ENCODE measurements at regions not wholly inside any gene's neighbourhood (a gene's known extent, or its start where the extent isn't known, plus 50 kb on each side); places are given as distances from the start of the nearest gene placed in this dataset.

DNA sequence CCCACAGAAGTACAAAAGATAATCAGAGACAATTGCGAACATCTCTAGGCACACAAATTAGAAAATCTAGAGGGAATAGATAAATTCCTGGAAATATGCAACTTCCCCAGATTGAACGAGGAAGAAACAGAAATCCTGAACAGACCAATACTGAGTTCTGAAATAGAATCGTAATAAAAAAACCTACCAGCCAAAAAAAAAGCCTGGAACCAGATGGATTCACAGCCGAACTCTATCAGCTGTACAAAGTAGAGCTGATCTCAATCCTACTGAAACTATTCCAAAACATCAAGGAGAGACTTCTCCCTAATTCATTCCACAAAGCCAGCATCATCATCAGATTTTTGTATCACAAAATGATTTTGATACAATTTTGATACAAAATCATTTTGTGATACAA lies 206.4 kb downstream of the REEP3 start:
- Histone ChIP-seq H3K4me3 (ENCODE audit: low read length) (no peak overlapping the region), H3K36me3 (ENCODE audit: control insufficient read depth, insufficient read depth, low read length) (no peaks in the 10 kb centered on the region), H3K27ac (ENCODE audit: low read depth, low read length) (no peak overlapping the region), H3K27me3 (ENCODE audit: control insufficient read depth, insufficient read depth, low read length, poor library complexity, severe bottlenecking) (no peaks in the 10 kb centered on the region), H3K4me1 (ENCODE audit: control insufficient read depth, insufficient read depth, low read length) (no peaks in the 10 kb centered on the region), H3K9me3 (ENCODE audit: control insufficient read depth, low read length) (no peaks in the 10 kb centered on the region), H3K9ac (ENCODE audit: extremely low read depth, low read length, poor library complexity, severe bottlenecking) (no peak overlapping the region)
- TF ChIP-seq, protein P1, sequence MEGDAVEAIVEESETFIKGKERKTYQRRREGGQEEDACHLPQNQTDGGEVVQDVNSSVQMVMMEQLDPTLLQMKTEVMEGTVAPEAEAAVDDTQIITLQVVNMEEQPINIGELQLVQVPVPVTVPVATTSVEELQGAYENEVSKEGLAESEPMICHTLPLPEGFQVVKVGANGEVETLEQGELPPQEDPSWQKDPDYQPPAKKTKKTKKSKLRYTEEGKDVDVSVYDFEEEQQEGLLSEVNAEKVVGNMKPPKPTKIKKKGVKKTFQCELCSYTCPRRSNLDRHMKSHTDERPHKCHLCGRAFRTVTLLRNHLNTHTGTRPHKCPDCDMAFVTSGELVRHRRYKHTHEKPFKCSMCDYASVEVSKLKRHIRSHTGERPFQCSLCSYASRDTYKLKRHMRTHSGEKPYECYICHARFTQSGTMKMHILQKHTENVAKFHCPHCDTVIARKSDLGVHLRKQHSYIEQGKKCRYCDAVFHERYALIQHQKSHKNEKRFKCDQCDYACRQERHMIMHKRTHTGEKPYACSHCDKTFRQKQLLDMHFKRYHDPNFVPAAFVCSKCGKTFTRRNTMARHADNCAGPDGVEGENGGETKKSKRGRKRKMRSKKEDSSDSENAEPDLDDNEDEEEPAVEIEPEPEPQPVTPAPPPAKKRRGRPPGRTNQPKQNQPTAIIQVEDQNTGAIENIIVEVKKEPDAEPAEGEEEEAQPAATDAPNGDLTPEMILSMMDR (conservative IDR thresholded peaks at IDR 0.05): no peak
- Mint-ChIP-seq H3K9me3 (peaks cover 2% of the 10 kb centered on the region), H3K27me3 (ENCODE audit: insufficient read depth) (no peaks in the 10 kb centered on the region), H3K36me3 (ENCODE audit: low read depth) (no peaks in the 10 kb centered on the region), H3K27ac (no peak overlapping the region), H3K4me1 (peaks cover 14% of the 10 kb centered on the region), H3K4me3 (no peak overlapping the region)
- WGBS, 2 experiments (ENCODE audit: insufficient coverage in 1 of 2, insufficient read length in 1 of 2): 83 to 100% methylated on average over 2 to 4 of the region's 4 CpGs
- DNase-seq: no peak

DNA sequence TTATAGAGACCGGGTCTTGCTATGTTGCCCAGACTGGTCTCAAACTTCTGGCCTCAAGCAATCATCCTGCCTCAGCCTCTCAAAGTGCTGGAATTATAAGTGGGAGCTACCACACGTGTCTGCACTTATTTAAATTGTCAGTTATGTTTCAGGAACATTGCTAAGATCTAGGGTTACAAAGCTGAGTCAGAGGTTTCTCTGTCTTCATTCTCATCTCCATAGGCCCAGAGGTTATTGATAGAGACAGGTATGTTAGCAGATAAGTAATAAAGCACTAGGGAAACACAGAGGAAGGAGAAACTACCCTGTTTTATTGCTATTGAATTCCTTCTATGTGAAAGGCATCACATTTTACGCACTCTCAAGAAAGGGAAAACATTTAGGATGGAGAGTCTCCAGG lies 214.1 kb downstream of the REEP3 start:
- WGBS, 2 experiments (ENCODE audit: insufficient coverage in 1 of 2, insufficient read length in 1 of 2): 92 to 96% methylated on average over 3 of the region's 3 CpGs
- Mint-ChIP-seq H3K36me3 (ENCODE audit: low read depth) (no peaks in the 10 kb centered on the region), H3K4me3 (no peak overlapping the region), H3K4me1 (peaks cover 2% of the 10 kb centered on the region), H3K9me3 (no peaks in the 10 kb centered on the region), H3K27ac (no peak overlapping the region), H3K27me3 (ENCODE audit: insufficient read depth) (no peaks in the 10 kb centered on the region)
- TF ChIP-seq, protein P1 (conservative IDR thresholded peaks at IDR 0.05): no peak
- no peak overlapping the region for H3K4me3 ChIP-seq (ENCODE audit: low read length)
- no peaks in the 10 kb centered on the region for H3K27me3 ChIP-seq (ENCODE audit: control insufficient read depth, insufficient read depth, low read length, poor library complexity, severe bottlenecking)
- H3K9ac ChIP-seq (ENCODE audit: extremely low read depth, low read length, poor library complexity, severe bottlenecking): no peak overlapping the region
- no peaks in the 10 kb centered on the region for H3K36me3 ChIP-seq (ENCODE audit: control insufficient read depth, insufficient read depth, low read length)
- DNase-seq: no peak
- no peaks in the 10 kb centered on the region for H3K4me1 ChIP-seq (ENCODE audit: control insufficient read depth, insufficient read depth, low read length)
- no peak overlapping the region for H3K27ac ChIP-seq (ENCODE audit: low read depth, low read length)
- no peaks in the 10 kb centered on the region for H3K9me3 ChIP-seq (ENCODE audit: control insufficient read depth, low read length)

DNA sequence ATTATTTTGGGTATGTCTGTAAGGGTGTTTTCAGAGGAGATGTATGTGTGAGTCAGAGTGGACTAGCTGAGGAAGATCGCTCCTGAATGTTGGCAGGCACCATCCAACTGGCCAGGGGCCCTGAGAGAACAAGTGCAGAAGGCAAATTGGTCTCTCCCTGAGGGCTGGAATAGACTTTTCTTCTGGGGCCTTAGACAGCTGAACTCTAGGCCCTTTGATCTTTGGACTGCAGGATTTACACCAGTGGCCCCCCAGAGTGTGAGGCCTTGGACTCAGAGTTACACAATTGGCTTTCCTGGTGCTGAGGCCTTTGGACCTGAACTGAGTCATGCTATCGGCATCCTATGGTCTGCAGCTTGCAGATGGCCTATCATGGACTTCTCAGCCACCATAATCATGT lies 217.2 kb downstream of the REEP3 start:
- no peak overlapping the region for H3K27ac ChIP-seq (ENCODE audit: low read depth, low read length)
- TF ChIP-seq, protein P1 (conservative IDR thresholded peaks at IDR 0.05): no peak
- H3K4me1 Mint-ChIP-seq: peaks cover 7% of the 10 kb centered on the region
- no peak overlapping the region for H3K27ac Mint-ChIP-seq
- H3K9me3 Mint-ChIP-seq: no peaks in the 10 kb centered on the region
- no peaks in the 10 kb centered on the region for H3K4me1 ChIP-seq (ENCODE audit: control insufficient read depth, insufficient read depth, low read length)
- H3K9me3 ChIP-seq (ENCODE audit: control insufficient read depth, low read length): no peaks in the 10 kb centered on the region
- H3K9ac ChIP-seq (ENCODE audit: extremely low read depth, low read length, poor library complexity, severe bottlenecking): no peak overlapping the region
- H3K4me3 Mint-ChIP-seq: no peak overlapping the region
- no peaks in the 10 kb centered on the region for H3K27me3 ChIP-seq (ENCODE audit: control insufficient read depth, insufficient read depth, low read length, poor library complexity, severe bottlenecking)
- DNase-seq: peak; percentile 74
- no peaks in the 10 kb centered on the region for H3K36me3 ChIP-seq (ENCODE audit: control insufficient read depth, insufficient read depth, low read length)
- no peaks in the 10 kb centered on the region for H3K27me3 Mint-ChIP-seq (ENCODE audit: insufficient read depth)
- no peaks in the 10 kb centered on the region for H3K36me3 Mint-ChIP-seq (ENCODE audit: low read depth)
- no peak overlapping the region for H3K4me3 ChIP-seq (ENCODE audit: low read length)
- WGBS, 2 experiments (ENCODE audit: insufficient coverage in 1 of 2, insufficient read length in 1 of 2): 60 to 73% methylated on average over 1 to 2 of the region's 2 CpGs
